Smooth muscle cell (in vitro differentiated cells): ENCODE measurements at regions not wholly inside any gene's neighbourhood (a gene's known extent, or its start where the extent isn't known, plus 50 kb on each side); places are given as distances from the start of the nearest gene placed in this dataset.
"Not testable (repeated sequence)": the region's sequence is repeated elsewhere in the genome, so short reads cannot be mapped to it uniquely, and the experiment has no call there.

Experiments used
- DNase-seq: peaks from one replicate; lab custom pipeline; 2025; ENCODE audit not compliant: unreplicated experiment; lab: John Stamatoyannopoulos, UW
- H2AFZ ChIP-seq: fragments of 200-600 bp; sonication (generic); 2 replicates; pipeline ENCODE4 v1.6.0; 2016; ENCODE audit warnings: antibody characterized with exemption, low read depth, mild to moderate bottlenecking
- H3F3A ChIP-seq: fragments of 200-600 bp; sonication (generic); 2 replicates; pipeline ENCODE4 v1.6.0; 2017; ENCODE audit warnings: antibody characterized with exemption, low read depth
- H3K27ac ChIP-seq: fragments of 200-600 bp; sonication (generic); 2 replicates; pipeline ENCODE4 v1.5.1; 2016; ENCODE audit warnings: low read depth, mild to moderate bottlenecking
- H3K27me3 ChIP-seq: fragments of 200-600 bp; sonication (generic); 2 replicates; pipeline ENCODE4 v1.6.1; 2016; ENCODE audit warnings: low read depth, mild to moderate bottlenecking
- H3K36me3 ChIP-seq: fragments of 200-600 bp; sonication (generic); 2 replicates; pipeline ENCODE4 v1.5.1; 2016; ENCODE audit warnings: low read depth
- H3K4me1 ChIP-seq: fragments of 200-600 bp; sonication (generic); 2 replicates; pipeline ENCODE4 v1.5.1; 2016; ENCODE audit warnings: low read depth
- H3K4me2 ChIP-seq: fragments of 200-600 bp; sonication (generic); 2 replicates; pipeline ENCODE4 v1.6.0; 2016; ENCODE audit warnings: mild to moderate bottlenecking
- H3K4me3 ChIP-seq: fragments of 200-600 bp; sonication (generic); 2 replicates; pipeline ENCODE4 v1.5.1; 2016; ENCODE audit warnings: mild to moderate bottlenecking
- H3K79me2 ChIP-seq: fragments of 200-600 bp; sonication (generic); 2 replicates; pipeline ENCODE4 v1.6.0; 2016; ENCODE audit warnings: low read depth, mild to moderate bottlenecking
- H3K9ac ChIP-seq: fragments of 200-600 bp; sonication (generic); 2 replicates; pipeline ENCODE4 v1.6.0; 2016; ENCODE audit warnings: low read depth
- H3K9me3 ChIP-seq: fragments of 200-600 bp; sonication (generic); replicated peaks from 2 replicates; pipeline ENCODE4 v1.5.1; 2016; ENCODE audit warnings: low read depth
- H4K20me1 ChIP-seq: fragments of 200-600 bp; sonication (generic); 2 replicates; pipeline ENCODE4 v1.6.0; 2016; ENCODE audit warnings: low read depth
- WGBS: methylation state at CpG from one replicate; pipeline ENCODE4 v1.1.7; 2016; ENCODE audit warnings: low lambda C conversion rate; 5-methylcytosine and 5-hydroxymethylcytosine counted together
- TF ChIP-seq, protein P1 (sequence below): fragments of 200-600 bp; sonication (generic); IDR thresholded peaks from 2 replicates; pipeline ENCODE4 v1.5.1; 2017; ENCODE audit warnings: borderline replicate concordance, mild to moderate bottlenecking, antibody characterized with exemption; ENCODE audit not compliant: insufficient read depth, poor library complexity, severe bottlenecking

- Histone ChIP-seq H3K9me3 (no peaks in the 10 kb centered on the region), H3K4me2 (no peak overlapping the region), H3K79me2 (no peaks in the 10 kb centered on the region), H3K4me3 (no peak overlapping the region), H3K27me3 (no peaks in the 10 kb centered on the region), H3K36me3 (no peaks in the 10 kb centered on the region), H2AFZ (no peak overlapping the region), H4K20me1 (no peaks in the 10 kb centered on the region), H3K9ac (no peak overlapping the region), H3F3A (no peaks in the 10 kb centered on the region), H3K27ac (peak overlapping the region; percentile 63), H3K4me1 (no peaks in the 10 kb centered on the region)
- DNase-seq = no peak
- TF ChIP-seq, protein P1, sequence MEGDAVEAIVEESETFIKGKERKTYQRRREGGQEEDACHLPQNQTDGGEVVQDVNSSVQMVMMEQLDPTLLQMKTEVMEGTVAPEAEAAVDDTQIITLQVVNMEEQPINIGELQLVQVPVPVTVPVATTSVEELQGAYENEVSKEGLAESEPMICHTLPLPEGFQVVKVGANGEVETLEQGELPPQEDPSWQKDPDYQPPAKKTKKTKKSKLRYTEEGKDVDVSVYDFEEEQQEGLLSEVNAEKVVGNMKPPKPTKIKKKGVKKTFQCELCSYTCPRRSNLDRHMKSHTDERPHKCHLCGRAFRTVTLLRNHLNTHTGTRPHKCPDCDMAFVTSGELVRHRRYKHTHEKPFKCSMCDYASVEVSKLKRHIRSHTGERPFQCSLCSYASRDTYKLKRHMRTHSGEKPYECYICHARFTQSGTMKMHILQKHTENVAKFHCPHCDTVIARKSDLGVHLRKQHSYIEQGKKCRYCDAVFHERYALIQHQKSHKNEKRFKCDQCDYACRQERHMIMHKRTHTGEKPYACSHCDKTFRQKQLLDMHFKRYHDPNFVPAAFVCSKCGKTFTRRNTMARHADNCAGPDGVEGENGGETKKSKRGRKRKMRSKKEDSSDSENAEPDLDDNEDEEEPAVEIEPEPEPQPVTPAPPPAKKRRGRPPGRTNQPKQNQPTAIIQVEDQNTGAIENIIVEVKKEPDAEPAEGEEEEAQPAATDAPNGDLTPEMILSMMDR = no peak
- 75% methylated on average over 1 of the region's 1 CpG for WGBS
These were observed 149.3 kb upstream of the LRFN5 start for GRCh38 chr14:41457393-41457792.

DNA sequence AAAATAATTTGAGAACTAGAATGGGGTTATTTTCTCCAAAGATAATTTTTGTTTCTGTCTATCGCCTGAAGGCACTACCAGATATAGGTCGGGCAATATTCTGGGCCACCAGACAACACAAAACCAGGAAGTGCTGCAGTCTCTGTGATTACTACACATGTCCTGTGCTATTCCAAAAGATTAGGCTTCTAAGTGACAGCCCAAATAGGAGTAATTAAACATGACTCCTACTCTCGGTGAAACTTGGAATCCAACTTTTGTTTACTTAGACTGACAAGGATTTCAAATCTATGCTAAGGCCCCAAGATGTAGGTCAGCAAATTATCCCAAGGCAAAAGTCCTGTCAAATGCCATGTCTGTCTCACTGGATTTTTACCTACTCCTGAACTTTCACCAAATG is 157.6 kb upstream of the LRFN5 start:
- H3K27ac ChIP-seq = peak overlapping the region; percentile 14
- WGBS = 23% methylated on average over 3 of the region's 3 CpGs

GRCh38 chr14:41446008-41446407 is 160.7 kb upstream of the LRFN5 start:
- TF ChIP-seq, protein P1 = no peak
- no peak for DNase-seq
- H3K27ac ChIP-seq = no peak overlapping the region
- H3K9me3 ChIP-seq = no peaks in the 10 kb centered on the region
- H3K79me2 ChIP-seq = no peaks in the 10 kb centered on the region
- no peak overlapping the region for H3K9ac ChIP-seq
- H2AFZ ChIP-seq = no peak overlapping the region
- H4K20me1 ChIP-seq = no peaks in the 10 kb centered on the region
- H3K4me1 ChIP-seq = peaks cover 4% of the 10 kb centered on the region
- H3K36me3 ChIP-seq = no peaks in the 10 kb centered on the region
- H3K27me3 ChIP-seq = no peaks in the 10 kb centered on the region
- H3K4me3 ChIP-seq = no peak overlapping the region
- WGBS = 23% methylated on average over 2 of the region's 2 CpGs
- no peaks in the 10 kb centered on the region for H3F3A ChIP-seq
- no peak overlapping the region for H3K4me2 ChIP-seq

More for the DNA sequence above, 157.6 kb upstream of the LRFN5 start:
- H3K9me3 ChIP-seq = no peaks in the 10 kb centered on the region
- H3K4me3 ChIP-seq = no peak overlapping the region
- no peaks in the 10 kb centered on the region for H4K20me1 ChIP-seq
- no peaks in the 10 kb centered on the region for H3K79me2 ChIP-seq
- no peaks in the 10 kb centered on the region for H3K36me3 ChIP-seq
- peak overlapping the region; percentile 50 for H3K4me2 ChIP-seq
- H3K4me1 ChIP-seq = peaks cover 4% of the 10 kb centered on the region
- no peak overlapping the region for H3K9ac ChIP-seq
- no peak for DNase-seq
- H3K27me3 ChIP-seq = no peaks in the 10 kb centered on the region
- H2AFZ ChIP-seq = no peak overlapping the region
- TF ChIP-seq, protein P1 = no peak
- H3F3A ChIP-seq = no peaks in the 10 kb centered on the region

DNA sequence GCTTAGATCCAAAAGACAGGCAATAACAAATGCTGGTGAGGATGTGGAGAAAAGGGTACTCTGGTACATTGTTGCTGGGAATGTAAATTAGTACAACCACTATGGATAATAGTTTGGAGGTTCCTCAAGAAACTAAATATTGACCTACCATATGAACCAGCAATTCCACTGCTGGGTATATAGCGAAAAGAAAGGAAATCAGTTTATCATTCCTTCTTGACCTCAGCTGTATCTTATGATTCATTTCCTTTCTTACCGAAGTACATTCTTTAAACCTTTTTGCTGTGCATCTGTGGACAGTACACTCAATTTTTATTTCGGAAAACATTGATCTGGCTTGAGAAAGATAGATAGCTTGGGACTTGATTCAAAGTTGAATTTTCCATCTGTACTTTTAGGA is 183.2 kb upstream of the LRFN5 start:
- H3K27ac ChIP-seq = no peak overlapping the region
- no peak overlapping the region for H3K4me3 ChIP-seq
- no peaks in the 10 kb centered on the region for H3K27me3 ChIP-seq
- no peaks in the 10 kb centered on the region for H3F3A ChIP-seq
- TF ChIP-seq, protein P1 = no peak
- H2AFZ ChIP-seq = no peak overlapping the region
- H4K20me1 ChIP-seq = no peaks in the 10 kb centered on the region
- no peak overlapping the region for H3K4me2 ChIP-seq
- H3K9me3 ChIP-seq = no peaks in the 10 kb centered on the region
- DNase-seq = no peak
- no peaks in the 10 kb centered on the region for H3K4me1 ChIP-seq
- no peaks in the 10 kb centered on the region for H3K79me2 ChIP-seq
- H3K36me3 ChIP-seq = no peaks in the 10 kb centered on the region
- H3K9ac ChIP-seq = no peak overlapping the region
- WGBS = 63% methylated on average over 3 of the region's 3 CpGs

DNA sequence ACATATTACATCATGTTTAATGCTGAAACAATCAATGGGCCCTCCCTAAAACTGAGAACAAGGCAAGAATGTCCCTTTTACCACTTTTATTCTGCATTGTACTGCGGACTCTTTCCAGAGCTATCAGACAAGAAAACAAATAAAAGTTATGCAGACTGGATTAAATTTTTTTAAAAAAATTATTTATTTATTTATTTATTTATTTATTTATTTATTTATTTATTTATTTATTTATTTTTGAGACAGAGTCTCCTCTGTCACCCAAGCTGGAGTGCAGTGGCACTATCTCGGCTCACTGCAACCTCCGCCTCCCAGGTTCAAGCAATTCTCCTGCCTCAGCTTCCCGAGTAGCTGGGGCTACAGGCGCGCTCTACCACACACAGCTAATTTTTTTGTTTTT is 185.4 kb upstream of the LRFN5 start:
- not testable (repeated sequence) for H3K27ac ChIP-seq, H4K20me1 ChIP-seq, H3F3A ChIP-seq, DNase-seq, H2AFZ ChIP-seq, H3K4me3 ChIP-seq, H3K36me3 ChIP-seq, H3K4me1 ChIP-seq, H3K27me3 ChIP-seq, H3K4me2 ChIP-seq, H3K79me2 ChIP-seq, H3K9ac ChIP-seq, H3K9me3 ChIP-seq
- WGBS = over 99% methylated on average over 6 of the region's 6 CpGs
